OCI-LY7 (cell line): ENCODE measurements at regions not wholly inside any gene's neighbourhood (a gene's known extent, or its start where the extent isn't known, plus 50 kb on each side); places are given as distances from the start of the nearest gene placed in this dataset.

Experiments used
- EZH2phosphoT487 ChIP-seq: fragments of 200-600 bp; sonication (generic); IDR thresholded peaks from 2 replicates; pipeline ENCODE4 v1.6.1; 2018; ENCODE audit warnings: low read depth, borderline replicate concordance, mild to moderate bottlenecking, mixed run types, antibody characterized with exemption, low read length, moderate library complexity, mixed read lengths
- TF ChIP-seq, protein P1 (sequence below): fragments of 200-600 bp; sonication (generic); conservative IDR thresholded peaks from 2 replicates; pipeline ENCODE4 v1.5.1; 2014; ENCODE audit warnings: mild to moderate bottlenecking, antibody characterized with exemption, low read length, moderate library complexity, mixed read lengths

DNA sequence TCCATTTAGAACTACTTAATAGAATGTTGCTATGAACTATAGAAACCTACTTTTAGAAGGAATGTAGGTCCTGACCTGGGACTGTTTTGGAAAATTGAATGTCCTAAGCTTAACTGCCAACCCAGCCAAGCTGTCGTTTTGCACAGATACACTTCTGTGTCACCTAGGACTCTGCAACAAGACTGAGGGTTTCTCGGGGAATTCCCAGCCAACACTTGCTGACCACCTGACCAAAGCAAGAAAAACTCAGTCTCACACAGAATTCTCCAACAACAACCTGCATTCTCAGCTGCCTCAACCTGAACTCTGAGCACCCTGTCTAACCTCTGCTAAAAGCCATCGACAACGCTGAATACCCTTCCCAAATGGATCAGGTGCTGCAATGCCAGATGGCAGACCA, 128.2 kb downstream of the SS18 start:
- TF ChIP-seq, protein P1, sequence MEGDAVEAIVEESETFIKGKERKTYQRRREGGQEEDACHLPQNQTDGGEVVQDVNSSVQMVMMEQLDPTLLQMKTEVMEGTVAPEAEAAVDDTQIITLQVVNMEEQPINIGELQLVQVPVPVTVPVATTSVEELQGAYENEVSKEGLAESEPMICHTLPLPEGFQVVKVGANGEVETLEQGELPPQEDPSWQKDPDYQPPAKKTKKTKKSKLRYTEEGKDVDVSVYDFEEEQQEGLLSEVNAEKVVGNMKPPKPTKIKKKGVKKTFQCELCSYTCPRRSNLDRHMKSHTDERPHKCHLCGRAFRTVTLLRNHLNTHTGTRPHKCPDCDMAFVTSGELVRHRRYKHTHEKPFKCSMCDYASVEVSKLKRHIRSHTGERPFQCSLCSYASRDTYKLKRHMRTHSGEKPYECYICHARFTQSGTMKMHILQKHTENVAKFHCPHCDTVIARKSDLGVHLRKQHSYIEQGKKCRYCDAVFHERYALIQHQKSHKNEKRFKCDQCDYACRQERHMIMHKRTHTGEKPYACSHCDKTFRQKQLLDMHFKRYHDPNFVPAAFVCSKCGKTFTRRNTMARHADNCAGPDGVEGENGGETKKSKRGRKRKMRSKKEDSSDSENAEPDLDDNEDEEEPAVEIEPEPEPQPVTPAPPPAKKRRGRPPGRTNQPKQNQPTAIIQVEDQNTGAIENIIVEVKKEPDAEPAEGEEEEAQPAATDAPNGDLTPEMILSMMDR: no peak
- TF ChIP-seq EZH2phosphoT487: no peak
